ENCODE measurements at regions not wholly inside any gene's neighbourhood (a gene's known extent, or its start where the extent isn't known, plus 50 kb on each side); places are given as distances from the start of the nearest gene placed in this dataset.

GRCh38 chr2:151171186-151171585 is 90.5 kb downstream of the RBM43 start:
- Histone ChIP-seq H3K4me3 (no peak overlapping the region), H3K36me3 (no peaks in the 10 kb centered on the region), H3K27ac (no peak overlapping the region), H3K27me3 (no peaks in the 10 kb centered on the region), H3K9me3 (no peaks in the 10 kb centered on the region), H3K4me1 (no peaks in the 10 kb centered on the region)
- DNase-seq (no peak), ATAC-seq (no peak), FAIRE-seq (no peak)
- no peak for TF ChIP-seq CTCF (IDR thresholded peaks at IDR 0.05)
- intact Hi-C loops (cut with DNase I) = no loop called here
- 79 to 87% methylated on average over 2 of the region's 2 CpGs for WGBS, 2 donors

- no peak for TF ChIP-seq CTCF (IDR thresholded peaks at IDR 0.05)
- H3K4me1 ChIP-seq = no peaks in the 10 kb centered on the region
- no peak for FAIRE-seq
- H3K4me3 ChIP-seq = no peak overlapping the region
- H3K27ac ChIP-seq = no peak overlapping the region
- H3K27me3 ChIP-seq = no peaks in the 10 kb centered on the region
- no peak for ATAC-seq
- intact Hi-C loops (cut with DNase I) = no loop called here
- H3K36me3 ChIP-seq = no peaks in the 10 kb centered on the region
- no peak for DNase-seq
- WGBS, 2 donors = 64 to 77% methylated on average over 5 of the region's 5 CpGs
- H3K9me3 ChIP-seq = no peaks in the 10 kb centered on the region
Measured at GRCh38 chr2:151166410-151166809, 95.3 kb downstream of the RBM43 start.

GRCh38 chr2:151165105-151165684 is 96.5 kb downstream of the RBM43 start:
- H3K27ac ChIP-seq = no peak overlapping the region
- ATAC-seq (no peak), DNase-seq (no peak), FAIRE-seq (no peak)
- H3K36me3 ChIP-seq = no peaks in the 10 kb centered on the region
- H3K9me3 ChIP-seq = no peaks in the 10 kb centered on the region
- H3K4me3 ChIP-seq = no peak overlapping the region
- no peaks in the 10 kb centered on the region for H3K27me3 ChIP-seq
- WGBS, 2 donors = 73 to 81% methylated on average over 5 of the region's 5 CpGs
- no peak for TF ChIP-seq CTCF (IDR thresholded peaks at IDR 0.05)
- H3K4me1 ChIP-seq = no peaks in the 10 kb centered on the region
- intact Hi-C loops (cut with DNase I) = no loop called here

GRCh38 chr2:151161821-151162551 is 99.7 kb downstream of the RBM43 start:
- Histone ChIP-seq H3K9me3 (no peaks in the 10 kb centered on the region), H3K4me3 (no peak overlapping the region), H3K36me3 (no peaks in the 10 kb centered on the region), H3K4me1 (no peaks in the 10 kb centered on the region), H3K27ac (no peak overlapping the region), H3K27me3 (no peaks in the 10 kb centered on the region)
- ATAC-seq (no peak), DNase-seq (no peak), FAIRE-seq (no peak)
- TF ChIP-seq CTCF (IDR thresholded peaks at IDR 0.05) = no peak
- 52 to 60% methylated on average over 4 of the region's 4 CpGs for WGBS, 2 donors
- intact Hi-C loops (cut with DNase I) = no loop called here

GRCh38 chr2:151159109-151159662 is 102.5 kb downstream of the RBM43 start:
- ATAC-seq (no peak), FAIRE-seq (no peak), DNase-seq (no peak)
- intact Hi-C loops (cut with DNase I) = no loop called here
- Histone ChIP-seq H3K27ac (no peak overlapping the region), H3K4me3 (no peak overlapping the region), H3K27me3 (no peaks in the 10 kb centered on the region), H3K9me3 (no peaks in the 10 kb centered on the region), H3K4me1 (no peaks in the 10 kb centered on the region), H3K36me3 (no peaks in the 10 kb centered on the region)
- no peak for TF ChIP-seq CTCF (IDR thresholded peaks at IDR 0.05)
- 47 to 50% methylated on average over 2 of the region's 2 CpGs for WGBS, 2 donors
